ENCODE measurements at regions not wholly inside any gene's neighbourhood (a gene's known extent, or its start where the extent isn't known, plus 50 kb on each side); places are given as distances from the start of the nearest gene placed in this dataset.
"Not testable (repeated sequence)": the region's sequence is repeated elsewhere in the genome, so short reads cannot be mapped to it uniquely, and the experiment has no call there.

DNA sequence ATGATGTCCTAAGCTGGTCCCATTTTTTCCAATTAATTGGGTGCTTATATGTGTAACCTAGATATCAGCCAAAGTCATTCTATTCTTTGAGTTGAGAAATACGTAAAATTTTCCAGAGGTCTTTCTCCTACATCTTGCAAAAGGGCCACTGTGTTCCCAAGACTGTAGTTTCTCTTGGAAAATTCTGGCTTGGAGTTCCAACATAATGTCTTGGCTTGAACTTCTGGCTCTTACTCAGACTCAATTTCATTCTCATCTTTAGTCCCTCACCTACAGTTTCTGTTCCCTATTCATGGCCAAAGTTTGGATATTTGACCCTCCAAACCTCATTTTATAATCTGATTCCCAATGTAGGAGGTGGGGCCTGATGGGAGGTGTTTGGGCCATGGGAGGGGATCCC, 201.4 kb upstream of the ARHGEF26 start:
- TF ChIP-seq CTCF (IDR thresholded peaks at IDR 0.05; ENCODE audit: extremely low read depth, missing control alignments) = no peak
- no peak for DNase-seq (ENCODE audit: low spot score)

DNA sequence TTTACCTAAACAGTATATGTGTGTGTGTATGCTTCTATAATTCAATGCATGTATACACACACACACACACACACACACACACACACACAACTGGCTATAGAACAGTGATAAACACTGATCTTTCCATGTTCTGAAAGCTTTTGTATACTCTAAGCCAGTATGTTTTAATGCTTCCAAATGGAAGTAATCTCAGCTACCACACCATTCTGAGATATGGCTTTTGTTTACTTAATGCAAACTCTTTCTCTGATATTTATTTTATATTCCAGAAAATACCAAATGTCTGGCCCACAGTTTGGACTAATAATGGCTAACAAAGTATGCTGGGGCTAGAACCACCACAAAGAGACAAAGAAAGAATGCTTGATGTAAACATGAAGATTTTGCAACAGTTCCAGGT, 199.4 kb upstream of the ARHGEF26 start:
- DNase-seq (ENCODE audit: low spot score) = no peak
- TF ChIP-seq CTCF (IDR thresholded peaks at IDR 0.05; ENCODE audit: extremely low read depth, missing control alignments) = no peak

GRCh38 chr3:153925841-153926514, 195.2 kb upstream of the ARHGEF26 start:
- no peak for TF ChIP-seq CTCF (IDR thresholded peaks at IDR 0.05; ENCODE audit: extremely low read depth, missing control alignments)
- no peak for DNase-seq (ENCODE audit: low spot score)

DNA sequence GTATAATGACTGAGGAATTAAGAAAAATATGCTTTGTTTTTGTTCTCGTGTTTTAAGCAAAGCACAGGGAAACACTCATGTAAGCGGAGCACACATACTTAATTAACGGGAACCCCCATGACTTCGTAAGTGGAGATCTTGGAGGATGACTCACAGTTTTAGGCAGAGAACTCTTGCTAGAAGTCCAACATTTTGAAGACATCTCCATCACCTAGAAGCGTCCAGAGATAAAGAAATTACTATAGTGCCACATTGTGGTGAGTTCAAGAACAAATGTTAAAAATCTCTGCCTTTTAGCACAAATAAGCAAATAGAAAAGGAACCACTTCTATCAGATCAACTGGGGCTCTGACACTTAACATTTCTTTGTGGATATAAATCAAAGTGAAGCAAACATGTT, 194.1 kb upstream of the ARHGEF26 start:
- peak; percentile 7 for DNase-seq (ENCODE audit: low spot score)
- no peak for TF ChIP-seq CTCF (IDR thresholded peaks at IDR 0.05; ENCODE audit: extremely low read depth, missing control alignments)

DNA sequence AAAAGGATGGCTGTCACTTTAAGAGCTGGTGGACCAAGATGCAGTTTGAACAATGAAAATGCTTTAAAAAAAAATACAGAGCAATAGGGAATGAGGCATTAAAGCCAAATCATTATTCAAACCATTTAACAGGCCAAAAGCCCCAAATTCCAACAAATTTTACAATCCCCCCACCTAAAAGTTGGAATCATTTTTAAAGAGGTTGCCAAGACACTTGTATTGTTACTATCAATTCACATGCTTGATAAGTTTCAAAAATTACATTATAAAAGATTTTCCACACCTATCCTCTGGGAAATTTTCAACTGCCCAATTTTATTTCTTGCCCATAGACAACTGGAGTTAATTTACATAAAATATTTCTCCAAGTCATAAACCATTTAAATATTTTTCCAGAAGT, 192.3 kb upstream of the ARHGEF26 start:
- DNase-seq (ENCODE audit: low spot score) = no peak
- no peak for TF ChIP-seq CTCF (IDR thresholded peaks at IDR 0.05; ENCODE audit: extremely low read depth, missing control alignments)

DNA sequence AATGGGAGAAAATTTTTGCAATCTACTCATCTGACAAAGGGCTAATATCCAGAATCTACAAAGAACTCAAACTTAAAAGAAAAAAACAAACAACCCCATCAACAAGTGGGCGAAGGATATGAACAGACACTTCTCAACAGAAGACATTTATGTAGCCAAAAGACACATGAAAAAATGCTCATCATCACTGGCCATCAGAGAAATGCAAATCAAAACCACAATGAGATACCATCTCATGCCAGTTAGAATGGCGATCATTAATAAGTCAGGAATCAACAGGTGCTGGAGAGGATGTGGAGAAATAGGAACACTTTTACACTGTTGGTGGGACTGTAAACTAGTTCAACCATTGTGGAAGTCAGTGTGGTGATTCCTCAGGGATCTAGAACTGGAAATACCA, 187.7 kb upstream of the ARHGEF26 start:
- DNase-seq (ENCODE audit: low spot score) = not testable (repeated sequence)

DNA sequence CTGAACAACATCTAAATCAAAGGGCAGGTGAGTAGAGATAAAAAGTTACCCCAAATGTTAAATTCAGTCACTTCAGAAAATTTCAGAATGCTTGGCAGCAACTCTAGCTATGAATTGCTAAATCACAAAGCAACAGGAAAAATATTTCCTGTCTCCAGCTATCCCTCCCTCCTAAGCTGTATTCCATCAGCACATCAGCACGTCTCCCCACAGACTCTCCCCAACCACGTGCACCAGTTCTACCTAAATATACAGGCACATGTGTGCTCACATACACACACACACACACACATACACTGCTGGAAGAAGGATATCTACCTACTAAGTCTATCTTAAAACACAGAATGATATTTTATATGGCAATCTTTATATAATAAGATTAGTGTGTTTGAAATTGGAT, 177.1 kb upstream of the ARHGEF26 start:
- no peak for TF ChIP-seq CTCF (IDR thresholded peaks at IDR 0.05; ENCODE audit: extremely low read depth, missing control alignments)

DNA sequence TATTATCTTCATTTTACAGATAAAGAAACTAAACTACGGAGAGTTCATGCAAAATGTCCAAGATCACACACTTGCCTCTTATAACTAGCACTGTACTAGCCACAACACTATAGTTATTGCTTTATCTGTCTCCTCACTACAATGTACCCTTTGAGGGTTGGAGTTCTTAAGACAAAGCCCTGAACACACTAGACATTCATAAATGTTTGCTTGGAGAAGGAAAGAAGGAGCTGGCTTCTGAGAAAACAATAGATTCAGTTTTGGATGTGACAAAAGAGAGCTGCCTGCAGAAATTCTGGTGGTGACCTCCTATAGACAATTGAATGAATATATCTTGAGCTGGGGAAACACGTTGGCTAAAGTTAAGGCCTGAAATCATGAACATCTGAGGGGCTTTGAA, 169.9 kb upstream of the ARHGEF26 start:
- TF ChIP-seq CTCF (IDR thresholded peaks at IDR 0.05; ENCODE audit: extremely low read depth, missing control alignments) = no peak
- DNase-seq (ENCODE audit: low spot score) = no peak

More for the DNA sequence above, 177.1 kb upstream of the ARHGEF26 start:
- no peak for DNase-seq (ENCODE audit: low spot score)
